ENCODE measurements at regions not wholly inside any gene's neighbourhood (a gene's known extent, or its start where the extent isn't known, plus 50 kb on each side); places are given as distances from the start of the nearest gene placed in this dataset.

DNA sequence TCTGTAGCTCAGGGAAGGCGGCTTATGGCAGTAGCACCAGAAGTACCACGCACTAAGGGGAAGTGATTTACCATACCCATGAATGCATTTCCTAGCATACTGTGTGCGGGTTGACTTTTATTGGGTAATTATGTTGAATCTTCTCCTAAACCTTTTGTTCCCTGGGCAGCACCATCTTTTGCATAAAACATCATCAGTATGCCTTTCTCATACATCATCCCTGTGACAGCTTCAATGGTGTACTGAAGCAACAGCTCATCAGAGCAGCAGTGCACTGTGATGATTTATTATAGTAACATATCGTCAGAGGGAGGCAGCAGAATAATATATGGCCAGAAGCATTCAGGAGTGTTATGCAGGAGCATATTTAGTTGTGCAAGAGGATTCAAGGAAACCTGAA is 204.9 kb downstream of the CDH7 start:
- Histone ChIP-seq H3K27me3 (no peaks in the 10 kb centered on the region), H3K36me3 (no peaks in the 10 kb centered on the region), H3K4me3 (no peak overlapping the region), H3K4me1 (no peaks in the 10 kb centered on the region), H3K27ac (no peak overlapping the region), H3K9me3 (no peaks in the 10 kb centered on the region)
- intact Hi-C loops (cut with DNase I; ENCODE audit: low total_unique reads) = no loop called here
- no peak for DNase-seq (ENCODE audit: low spot score in 2 of 2)
- TF ChIP-seq POLR2A (IDR thresholded peaks at IDR 0.05) = no peak
- TF ChIP-seq POLR2AphosphoS5 (IDR thresholded peaks at IDR 0.05) = no peak
- TF ChIP-seq, protein P1, sequence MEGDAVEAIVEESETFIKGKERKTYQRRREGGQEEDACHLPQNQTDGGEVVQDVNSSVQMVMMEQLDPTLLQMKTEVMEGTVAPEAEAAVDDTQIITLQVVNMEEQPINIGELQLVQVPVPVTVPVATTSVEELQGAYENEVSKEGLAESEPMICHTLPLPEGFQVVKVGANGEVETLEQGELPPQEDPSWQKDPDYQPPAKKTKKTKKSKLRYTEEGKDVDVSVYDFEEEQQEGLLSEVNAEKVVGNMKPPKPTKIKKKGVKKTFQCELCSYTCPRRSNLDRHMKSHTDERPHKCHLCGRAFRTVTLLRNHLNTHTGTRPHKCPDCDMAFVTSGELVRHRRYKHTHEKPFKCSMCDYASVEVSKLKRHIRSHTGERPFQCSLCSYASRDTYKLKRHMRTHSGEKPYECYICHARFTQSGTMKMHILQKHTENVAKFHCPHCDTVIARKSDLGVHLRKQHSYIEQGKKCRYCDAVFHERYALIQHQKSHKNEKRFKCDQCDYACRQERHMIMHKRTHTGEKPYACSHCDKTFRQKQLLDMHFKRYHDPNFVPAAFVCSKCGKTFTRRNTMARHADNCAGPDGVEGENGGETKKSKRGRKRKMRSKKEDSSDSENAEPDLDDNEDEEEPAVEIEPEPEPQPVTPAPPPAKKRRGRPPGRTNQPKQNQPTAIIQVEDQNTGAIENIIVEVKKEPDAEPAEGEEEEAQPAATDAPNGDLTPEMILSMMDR (IDR thresholded peaks at IDR 0.05) = no peak

DNA sequence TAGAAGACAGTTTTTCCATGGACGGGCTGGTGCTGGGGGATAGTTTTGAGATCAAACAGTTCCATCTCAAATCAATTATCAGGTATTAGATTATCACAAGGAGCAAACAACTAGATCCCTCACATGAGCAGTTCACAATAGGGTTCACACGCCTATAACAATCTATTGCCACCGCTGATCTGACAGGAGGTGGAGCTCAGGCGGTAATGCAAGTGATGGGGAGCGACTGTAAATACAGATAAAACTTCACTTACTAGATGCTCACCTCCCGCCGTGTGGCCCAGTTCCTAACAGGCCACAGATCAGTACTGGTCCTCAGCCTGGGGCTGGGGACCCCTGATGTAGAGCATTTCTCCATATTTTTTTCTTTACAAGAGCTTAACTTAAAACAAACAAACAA is 203.6 kb downstream of the CDH7 start:
- intact Hi-C loops (cut with DNase I; ENCODE audit: low total_unique reads) = no loop called here
- TF ChIP-seq, protein P1 (IDR thresholded peaks at IDR 0.05) = no peak
- TF ChIP-seq POLR2A (IDR thresholded peaks at IDR 0.05) = no peak
- TF ChIP-seq POLR2AphosphoS5 (IDR thresholded peaks at IDR 0.05) = no peak
- Histone ChIP-seq H3K27ac (no peak overlapping the region), H3K4me1 (no peaks in the 10 kb centered on the region), H3K9me3 (no peaks in the 10 kb centered on the region), H3K4me3 (no peak overlapping the region), H3K36me3 (no peaks in the 10 kb centered on the region), H3K27me3 (no peaks in the 10 kb centered on the region)
- no peak for DNase-seq (ENCODE audit: low spot score in 2 of 2)

DNA sequence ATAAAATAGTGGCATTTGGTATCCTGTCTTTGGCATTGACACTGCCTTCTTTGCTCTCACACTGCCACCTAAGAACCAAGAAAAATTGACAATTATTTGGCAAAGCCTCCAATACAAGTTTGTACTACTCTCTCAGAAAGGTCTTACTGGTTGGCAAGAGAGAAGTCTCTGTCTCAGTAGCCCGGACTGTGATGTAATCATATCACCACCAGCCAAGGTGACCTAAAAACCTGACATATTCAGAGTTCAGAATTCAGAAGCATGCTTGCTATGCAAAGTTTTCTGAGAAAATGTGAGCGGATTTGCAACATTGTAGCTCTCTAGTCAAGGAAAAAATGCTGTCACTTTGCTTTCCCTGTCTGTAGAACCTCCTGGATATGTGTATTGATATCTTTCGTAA is 196.0 kb downstream of the CDH7 start:
- no peak overlapping the region for H3K4me3 ChIP-seq
- H3K27me3 ChIP-seq = no peaks in the 10 kb centered on the region
- H3K4me1 ChIP-seq = no peaks in the 10 kb centered on the region
- intact Hi-C loops (cut with DNase I; ENCODE audit: low total_unique reads) = no loop called here
- no peak for TF ChIP-seq POLR2A (IDR thresholded peaks at IDR 0.05)
- TF ChIP-seq, protein P1 (IDR thresholded peaks at IDR 0.05) = no peak
- no peak for TF ChIP-seq POLR2AphosphoS5 (IDR thresholded peaks at IDR 0.05)
- H3K36me3 ChIP-seq = no peaks in the 10 kb centered on the region
- no peak for DNase-seq (ENCODE audit: low spot score in 2 of 2)
- H3K9me3 ChIP-seq = no peaks in the 10 kb centered on the region
- H3K27ac ChIP-seq = no peak overlapping the region

DNA sequence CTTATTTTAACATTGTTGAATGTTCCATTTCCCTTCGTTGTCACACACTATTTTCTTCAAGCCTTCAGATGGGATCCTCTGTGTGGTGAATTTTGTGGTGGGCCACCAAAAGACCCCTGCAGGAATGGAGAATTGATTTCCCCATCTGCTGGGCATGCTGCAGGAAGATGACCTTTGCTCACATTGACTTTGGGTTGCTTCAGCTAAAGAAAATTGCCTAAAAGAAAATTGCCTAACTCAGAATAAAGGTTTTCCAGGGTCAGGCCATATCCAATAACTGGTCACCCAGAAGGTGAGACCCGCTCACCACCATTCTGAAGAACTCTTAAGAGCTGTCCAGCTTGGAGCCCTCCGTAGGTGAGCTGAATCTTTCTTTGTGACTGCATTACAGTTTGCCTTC is 192.5 kb downstream of the CDH7 start:
- TF ChIP-seq POLR2A (IDR thresholded peaks at IDR 0.05) (no peak), POLR2AphosphoS5 (IDR thresholded peaks at IDR 0.05) (no peak)
- TF ChIP-seq, protein P1 (IDR thresholded peaks at IDR 0.05) = no peak
- Histone ChIP-seq H3K9me3 (no peaks in the 10 kb centered on the region), H3K27me3 (no peaks in the 10 kb centered on the region), H3K4me3 (no peak overlapping the region), H3K36me3 (no peaks in the 10 kb centered on the region), H3K27ac (no peak overlapping the region), H3K4me1 (no peaks in the 10 kb centered on the region)
- no peak for DNase-seq (ENCODE audit: low spot score in 2 of 2)
- intact Hi-C loops (cut with DNase I; ENCODE audit: low total_unique reads) = no loop called here

DNA sequence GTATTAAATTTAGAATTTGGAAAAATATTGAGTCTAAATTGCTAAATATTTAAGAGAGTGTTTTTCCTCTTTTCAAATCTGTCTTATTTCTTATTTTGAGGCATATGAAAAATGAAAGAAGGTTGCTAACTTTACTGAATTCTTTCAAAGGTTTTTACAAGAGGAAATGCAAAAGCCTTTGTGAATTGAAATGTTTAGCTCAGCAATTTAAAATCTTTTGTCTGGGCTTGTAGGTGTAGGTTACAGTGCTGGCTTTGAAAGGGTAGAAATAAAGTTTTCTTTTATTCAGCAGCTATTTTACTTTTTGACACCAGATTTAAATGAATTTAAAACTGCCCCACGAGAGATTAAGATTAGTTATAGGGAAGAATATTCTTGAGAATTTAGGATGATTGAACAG is 192.0 kb downstream of the CDH7 start:
- H3K27me3 ChIP-seq = no peaks in the 10 kb centered on the region
- TF ChIP-seq, protein P1 (IDR thresholded peaks at IDR 0.05) = no peak
- TF ChIP-seq POLR2AphosphoS5 (IDR thresholded peaks at IDR 0.05) (no peak), POLR2A (IDR thresholded peaks at IDR 0.05) (no peak)
- DNase-seq (ENCODE audit: low spot score in 2 of 2) = no peak
- H3K36me3 ChIP-seq = no peaks in the 10 kb centered on the region
- no peak overlapping the region for H3K27ac ChIP-seq
- no peaks in the 10 kb centered on the region for H3K9me3 ChIP-seq
- H3K4me1 ChIP-seq = no peaks in the 10 kb centered on the region
- no peak overlapping the region for H3K4me3 ChIP-seq
- intact Hi-C loops (cut with DNase I; ENCODE audit: low total_unique reads) = no loop called here

Data from breast epithelium (tissue), 4 donors.